PC-9 (cell line): ENCODE measurements at regions not wholly inside any gene's neighbourhood (a gene's known extent, or its start where the extent isn't known, plus 50 kb on each side); places are given as distances from the start of the nearest gene placed in this dataset.

Source experiments
- BruUV-seq: library from RNA; stranded (reverse); fragments of 400-500 nt; replicated peaks from 2 replicates; lab custom pipeline; 2021; lab: Mats Ljungman, UMichigan
- CTCF ChIA-PET: fragments of 300-600 bp; sonication (Branson Sonifier 250); formaldehyde crosslinking; loops from one replicate; lab custom pipeline; 2022; ENCODE audit warnings: antibody characterized with exemption; lab: Charles Lee
- POLR2A ChIA-PET: fragments of 300-600 bp; sonication (Branson Sonifier 250); formaldehyde crosslinking; loops from one replicate; lab custom pipeline; 2022; ENCODE audit warnings: antibody characterized with exemption; ENCODE audit not compliant: unreplicated experiment; lab: Charles Lee
- DNase-seq, 2 experiments: peaks; one replicate each; pipeline versions ENCODE4 v3.0.0 to v3.0.0-alpha.2; 2015 to 2022; ENCODE audit warnings: mixed read lengths in 1 of 2
- H2AFZ ChIP-seq: fragments of 200-600 bp; sonication (generic); 2 replicates; pipeline ENCODE4 v1.8.1; 2017; ENCODE audit warnings: antibody characterized with exemption
- H3F3A ChIP-seq: fragments of 200-600 bp; sonication (generic); 2 replicates; pipeline ENCODE4 v1.8.1; 2017; ENCODE audit warnings: antibody characterized with exemption, mild to moderate bottlenecking, low read depth; ENCODE audit not compliant: insufficient read depth
- H3K27ac ChIP-seq: fragments of 200-600 bp; sonication (generic); 2 replicates; pipeline ENCODE4 v1.6.1; 2016; ENCODE audit warnings: mixed run types
- H3K27me3 ChIP-seq: fragments of 200-600 bp; sonication (generic); 2 replicates; pipeline ENCODE4 v1.6.1; 2016; ENCODE audit warnings: low read depth, mixed run types; ENCODE audit not compliant: insufficient read depth
- H3K36me3 ChIP-seq: fragments of 200-600 bp; sonication (generic); 2 replicates; pipeline ENCODE4 v1.6.1; 2016; ENCODE audit warnings: low read depth, mixed run types
- H3K4me1 ChIP-seq: fragments of 200-600 bp; sonication (generic); replicated peaks from 2 replicates; pipeline ENCODE4 v1.6.1; 2016; ENCODE audit warnings: mixed run types; ENCODE audit not compliant: insufficient read depth
- H3K4me2 ChIP-seq: fragments of 200-600 bp; sonication (generic); 2 replicates; pipeline ENCODE4 v1.6.1; 2017; ENCODE audit warnings: mixed run types
- H3K4me3 ChIP-seq: fragments of 200-600 bp; sonication (generic); 2 replicates; pipeline ENCODE4 v1.6.1; 2016; ENCODE audit warnings: mixed run types
- H3K79me2 ChIP-seq: fragments of 200-600 bp; sonication (generic); 2 replicates; pipeline ENCODE4 v1.6.1; 2017; ENCODE audit warnings: low read depth, mixed run types
- H3K9me2 ChIP-seq: fragments of 200-600 bp; sonication (generic); 2 replicates; pipeline ENCODE4 v1.8.1; 2017; ENCODE audit warnings: mild to moderate bottlenecking; ENCODE audit not compliant: insufficient read depth
- H3K9me3 ChIP-seq: fragments of 200-600 bp; sonication (generic); 2 replicates; pipeline ENCODE4 v1.8.1; 2016; ENCODE audit warnings: low read depth; ENCODE audit not compliant: insufficient read depth
- H4K20me1 ChIP-seq: fragments of 200-600 bp; sonication (generic); 2 replicates; pipeline ENCODE4 v1.8.1; 2017; ENCODE audit not compliant: insufficient read depth
- CTCF ChIP-seq: fragments of 200-600 bp; sonication (generic); conservative IDR thresholded peaks from 2 replicates; pipeline ENCODE4 v1.6.1; 2017; ENCODE audit warnings: mixed run types, antibody characterized with exemption, mild to moderate bottlenecking, moderate library complexity
- EZH2 ChIP-seq: fragments of 200-600 bp; sonication (generic); IDR thresholded peaks from 2 replicates; pipeline ENCODE4 v1.8.0; 2017; ENCODE audit warnings: antibody characterized with exemption, low read depth
- intact Hi-C: fragments of 100-400 bp; cut with micrococcal nuclease; formaldehyde crosslinking; loops from one replicate; pipeline ENCODE4 v1.10.0; 2022; ENCODE audit not compliant: unreplicated experiment

GRCh38 chr9:96044401-96044800 lies 168.9 kb downstream of the ERCC6L2 start:
- H3K4me1 ChIP-seq = no peaks in the 10 kb centered on the region
- no peaks in the 10 kb centered on the region for H3K9me2 ChIP-seq
- BruUV-seq = no TSS peak
- H3K4me3 ChIP-seq = no peak overlapping the region
- ChIA-PET POLR2A (no interaction called here), CTCF (no interaction called here)
- H3K79me2 ChIP-seq = no peaks in the 10 kb centered on the region
- peaks cover 37% of the 10 kb centered on the region for H3K27me3 ChIP-seq
- no peaks in the 10 kb centered on the region for H3K9me3 ChIP-seq
- H2AFZ ChIP-seq = no peak overlapping the region
- DNase-seq = no peak
- TF ChIP-seq CTCF = no peak
- TF ChIP-seq EZH2 = no peak
- intact Hi-C loops = no loop called here
- H3K36me3 ChIP-seq = no peaks in the 10 kb centered on the region
- H3F3A ChIP-seq = no peaks in the 10 kb centered on the region
- no peak overlapping the region for H3K27ac ChIP-seq
- H3K4me2 ChIP-seq = no peak overlapping the region
- no peaks in the 10 kb centered on the region for H4K20me1 ChIP-seq

GRCh38 chr9:96040591-96041461 lies 165.3 kb downstream of the ERCC6L2 start:
- no TSS peak for BruUV-seq

GRCh38 chr9:96038914-96039313 lies 163.4 kb downstream of the ERCC6L2 start:
- ChIA-PET POLR2A (no interaction called here), CTCF (no interaction called here)
- H3F3A ChIP-seq = no peaks in the 10 kb centered on the region
- H3K4me1 ChIP-seq = no peaks in the 10 kb centered on the region
- no peaks in the 10 kb centered on the region for H3K9me3 ChIP-seq
- no TSS peak for BruUV-seq
- no peaks in the 10 kb centered on the region for H3K9me2 ChIP-seq
- H3K4me2 ChIP-seq = no peak overlapping the region
- TF ChIP-seq EZH2 = no peak
- TF ChIP-seq CTCF = no peak
- no peaks in the 10 kb centered on the region for H3K36me3 ChIP-seq
- H3K79me2 ChIP-seq = no peaks in the 10 kb centered on the region
- H3K27me3 ChIP-seq = peaks cover 40% of the 10 kb centered on the region
- H3K27ac ChIP-seq = no peak overlapping the region
- no peak for DNase-seq
- H2AFZ ChIP-seq = no peak overlapping the region
- no peak overlapping the region for H3K4me3 ChIP-seq
- intact Hi-C loops = no loop called here
- no peaks in the 10 kb centered on the region for H4K20me1 ChIP-seq

More at GRCh38 chr9:96040591-96041461, 165.3 kb downstream of the ERCC6L2 start:
- Histone ChIP-seq H3K36me3 (no peaks in the 10 kb centered on the region), H3K9me3 (no peaks in the 10 kb centered on the region), H3K27ac (no peak overlapping the region), H3F3A (no peaks in the 10 kb centered on the region), H3K4me2 (no peak overlapping the region), H3K79me2 (no peaks in the 10 kb centered on the region), H2AFZ (no peak overlapping the region), H3K4me1 (no peaks in the 10 kb centered on the region), H4K20me1 (no peaks in the 10 kb centered on the region), H3K27me3 (peaks cover 27% of the 10 kb centered on the region), H3K9me2 (no peaks in the 10 kb centered on the region), H3K4me3 (no peak overlapping the region)
- intact Hi-C loops = no loop called here
- POLR2A ChIA-PET = no interaction called here
- DNase-seq = no peak
- CTCF ChIA-PET = no interaction called here
- TF ChIP-seq CTCF = no peak
- TF ChIP-seq EZH2 = no peak
